ENCODE measurements at regions not wholly inside any gene's neighbourhood (a gene's known extent, or its start where the extent isn't known, plus 50 kb on each side); places are given as distances from the start of the nearest gene placed in this dataset.

- no peak overlapping the region for H3K27ac ChIP-seq
- TF ChIP-seq, protein P1, sequence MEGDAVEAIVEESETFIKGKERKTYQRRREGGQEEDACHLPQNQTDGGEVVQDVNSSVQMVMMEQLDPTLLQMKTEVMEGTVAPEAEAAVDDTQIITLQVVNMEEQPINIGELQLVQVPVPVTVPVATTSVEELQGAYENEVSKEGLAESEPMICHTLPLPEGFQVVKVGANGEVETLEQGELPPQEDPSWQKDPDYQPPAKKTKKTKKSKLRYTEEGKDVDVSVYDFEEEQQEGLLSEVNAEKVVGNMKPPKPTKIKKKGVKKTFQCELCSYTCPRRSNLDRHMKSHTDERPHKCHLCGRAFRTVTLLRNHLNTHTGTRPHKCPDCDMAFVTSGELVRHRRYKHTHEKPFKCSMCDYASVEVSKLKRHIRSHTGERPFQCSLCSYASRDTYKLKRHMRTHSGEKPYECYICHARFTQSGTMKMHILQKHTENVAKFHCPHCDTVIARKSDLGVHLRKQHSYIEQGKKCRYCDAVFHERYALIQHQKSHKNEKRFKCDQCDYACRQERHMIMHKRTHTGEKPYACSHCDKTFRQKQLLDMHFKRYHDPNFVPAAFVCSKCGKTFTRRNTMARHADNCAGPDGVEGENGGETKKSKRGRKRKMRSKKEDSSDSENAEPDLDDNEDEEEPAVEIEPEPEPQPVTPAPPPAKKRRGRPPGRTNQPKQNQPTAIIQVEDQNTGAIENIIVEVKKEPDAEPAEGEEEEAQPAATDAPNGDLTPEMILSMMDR (IDR thresholded peaks at IDR 0.05), result no peak
- TF ChIP-seq POLR2A (IDR thresholded peaks at IDR 0.05) (no peak), POLR2AphosphoS5 (IDR thresholded peaks at IDR 0.05) (no peak), EP300 (IDR thresholded peaks at IDR 0.05) (no peak)
- H3K4me1 ChIP-seq, result no peaks in the 10 kb centered on the region
- 87% methylated on average over 5 of the region's 5 CpGs for whole genome bisulfite sequencing
- no peaks in the 10 kb centered on the region for H3K36me3 ChIP-seq
- H3K27me3 ChIP-seq, result no peaks in the 10 kb centered on the region
- no peak for DNase-seq (ENCODE audit: low spot score in 2 of 2)
- no peaks in the 10 kb centered on the region for H3K9me3 ChIP-seq
- H3K4me3 ChIP-seq, result no peak overlapping the region
These were observed 100.4 kb upstream of the SH3BP4 start for GRCh38 chr2:234851451-234851850.

- DNase-seq (ENCODE audit: low spot score in 2 of 2), result no peak
- Histone ChIP-seq H3K27ac (no peak overlapping the region), H3K36me3 (no peaks in the 10 kb centered on the region), H3K4me1 (no peaks in the 10 kb centered on the region), H3K27me3 (no peaks in the 10 kb centered on the region), H3K4me3 (no peak overlapping the region), H3K9me3 (no peaks in the 10 kb centered on the region)
- 94% methylated on average over 5 of the region's 5 CpGs for WGBS
- no peak for TF ChIP-seq POLR2AphosphoS5 (IDR thresholded peaks at IDR 0.05)
- no peak for TF ChIP-seq POLR2A (IDR thresholded peaks at IDR 0.05)
- TF ChIP-seq EP300 (IDR thresholded peaks at IDR 0.05), result no peak
- TF ChIP-seq, protein P1 (IDR thresholded peaks at IDR 0.05), result no peak
These were observed 101.0 kb upstream of the SH3BP4 start for GRCh38 chr2:234850818-234851217.

DNA sequence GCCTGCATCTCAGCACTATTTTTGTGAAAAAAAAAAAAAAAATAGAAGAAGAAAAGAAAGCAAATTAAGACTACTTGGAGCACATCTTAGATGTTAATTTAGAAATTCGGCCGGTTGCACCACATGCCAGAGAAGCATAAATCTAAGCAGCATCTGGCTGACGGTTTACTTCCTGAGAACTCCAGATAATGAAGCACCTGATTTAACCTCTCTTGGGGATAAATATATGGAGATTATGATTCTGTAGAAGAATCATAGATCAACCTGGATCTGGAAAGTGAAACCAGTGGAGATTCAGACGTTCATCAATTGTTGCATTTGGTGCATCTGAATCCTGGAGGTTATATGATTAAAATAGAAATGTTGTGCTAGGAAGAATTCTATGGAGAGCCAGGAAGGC, 102.1 kb upstream of the SH3BP4 start:
- H3K36me3 ChIP-seq, result no peaks in the 10 kb centered on the region
- 86% methylated on average over 4 of the region's 4 CpGs for WGBS
- H3K9me3 ChIP-seq, result no peaks in the 10 kb centered on the region
- TF ChIP-seq POLR2AphosphoS5 (IDR thresholded peaks at IDR 0.05), result no peak
- TF ChIP-seq POLR2A (IDR thresholded peaks at IDR 0.05), result no peak
- TF ChIP-seq, protein P1 (IDR thresholded peaks at IDR 0.05), result no peak
- TF ChIP-seq EP300 (IDR thresholded peaks at IDR 0.05), result no peak
- H3K27ac ChIP-seq, result no peak overlapping the region
- H3K27me3 ChIP-seq, result no peaks in the 10 kb centered on the region
- no peak for DNase-seq (ENCODE audit: low spot score in 2 of 2)
- no peak overlapping the region for H3K4me3 ChIP-seq
- no peaks in the 10 kb centered on the region for H3K4me1 ChIP-seq

- H3K4me1 ChIP-seq, result no peaks in the 10 kb centered on the region
- no peak overlapping the region for H3K4me3 ChIP-seq
- H3K9me3 ChIP-seq, result no peaks in the 10 kb centered on the region
- no peaks in the 10 kb centered on the region for H3K36me3 ChIP-seq
- TF ChIP-seq, protein P1 (IDR thresholded peaks at IDR 0.05), result no peak
- TF ChIP-seq EP300 (IDR thresholded peaks at IDR 0.05) (no peak), POLR2AphosphoS5 (IDR thresholded peaks at IDR 0.05) (no peak), POLR2A (IDR thresholded peaks at IDR 0.05) (no peak)
- no peaks in the 10 kb centered on the region for H3K27me3 ChIP-seq
- H3K27ac ChIP-seq, result no peak overlapping the region
- no peak for DNase-seq (ENCODE audit: low spot score in 2 of 2)
These were observed 103.2 kb upstream of the SH3BP4 start for GRCh38 chr2:234848578-234848977.

- DNase-seq (ENCODE audit: low spot score in 2 of 2), result no peak
- H3K36me3 ChIP-seq, result no peaks in the 10 kb centered on the region
- TF ChIP-seq EP300 (IDR thresholded peaks at IDR 0.05), result no peak
- TF ChIP-seq POLR2A (IDR thresholded peaks at IDR 0.05), result no peak
- no peak for TF ChIP-seq POLR2AphosphoS5 (IDR thresholded peaks at IDR 0.05)
- TF ChIP-seq, protein P1 (IDR thresholded peaks at IDR 0.05), result no peak
- no peaks in the 10 kb centered on the region for H3K4me1 ChIP-seq
- no peak overlapping the region for H3K4me3 ChIP-seq
- no peak overlapping the region for H3K27ac ChIP-seq
- WGBS, result 89% methylated on average over 6 of the region's 6 CpGs
- H3K27me3 ChIP-seq, result no peaks in the 10 kb centered on the region
- H3K9me3 ChIP-seq, result no peaks in the 10 kb centered on the region
These were observed 104.2 kb upstream of the SH3BP4 start for GRCh38 chr2:234847639-234848038.

All from suprapubic skin (tissue), 4 donors.